Right lobe of liver (tissue), 4 donors: ENCODE measurements at regions not wholly inside any gene's neighbourhood (a gene's known extent, or its start where the extent isn't known, plus 50 kb on each side); places are given as distances from the start of the nearest gene placed in this dataset.

Experiments
- POLR2A ChIP-seq: fragments of 450-650 bp; IDR thresholded peaks from one replicate; pipeline ENCODE4 v1.6.1; 2017; ENCODE audit warnings: antibody characterized with exemption, mild to moderate bottlenecking
- TF ChIP-seq, protein P1 (sequence below), 4 donors: fragments of 200-600 bp in 3 of 4; fragments of 450-650 bp in 1 of 4; IDR thresholded peaks; one replicate each; pipeline versions ENCODE4 v1.5.1 to v1.8.0; 2016 to 2022; ENCODE audit warnings: antibody characterized with exemption in 4 of 4, mild to moderate bottlenecking in 2 of 4
- donor health status: DM: no; HTN: no; CAD: no.
- donor health status: DM: no; HTN: no; CAD: no.
- donor health status: DM: no; HTN: yes; CAD: no.

GRCh38 chr5:58366461-58366860 lies 93.4 kb downstream of the PLK2 start:
- TF ChIP-seq, protein P1, sequence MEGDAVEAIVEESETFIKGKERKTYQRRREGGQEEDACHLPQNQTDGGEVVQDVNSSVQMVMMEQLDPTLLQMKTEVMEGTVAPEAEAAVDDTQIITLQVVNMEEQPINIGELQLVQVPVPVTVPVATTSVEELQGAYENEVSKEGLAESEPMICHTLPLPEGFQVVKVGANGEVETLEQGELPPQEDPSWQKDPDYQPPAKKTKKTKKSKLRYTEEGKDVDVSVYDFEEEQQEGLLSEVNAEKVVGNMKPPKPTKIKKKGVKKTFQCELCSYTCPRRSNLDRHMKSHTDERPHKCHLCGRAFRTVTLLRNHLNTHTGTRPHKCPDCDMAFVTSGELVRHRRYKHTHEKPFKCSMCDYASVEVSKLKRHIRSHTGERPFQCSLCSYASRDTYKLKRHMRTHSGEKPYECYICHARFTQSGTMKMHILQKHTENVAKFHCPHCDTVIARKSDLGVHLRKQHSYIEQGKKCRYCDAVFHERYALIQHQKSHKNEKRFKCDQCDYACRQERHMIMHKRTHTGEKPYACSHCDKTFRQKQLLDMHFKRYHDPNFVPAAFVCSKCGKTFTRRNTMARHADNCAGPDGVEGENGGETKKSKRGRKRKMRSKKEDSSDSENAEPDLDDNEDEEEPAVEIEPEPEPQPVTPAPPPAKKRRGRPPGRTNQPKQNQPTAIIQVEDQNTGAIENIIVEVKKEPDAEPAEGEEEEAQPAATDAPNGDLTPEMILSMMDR (IDR thresholded peaks at IDR 0.05) = no peak
- no peak for TF ChIP-seq POLR2A
